ENCODE measurements at regions not wholly inside any gene's neighbourhood (a gene's known extent, or its start where the extent isn't known, plus 50 kb on each side); places are given as distances from the start of the nearest gene placed in this dataset.

GRCh38 chr5:43981556-43981955, 378.6 kb downstream of the NNT start:
- TF ChIP-seq POLR2AphosphoS5 (IDR thresholded peaks at IDR 0.05; ENCODE audit: low read depth, low read length) = no peak
- TF ChIP-seq CTCF (IDR thresholded peaks at IDR 0.05 in 2 of 3, conservative IDR thresholded peaks at IDR 0.05 in 1 of 3; ENCODE audit: borderline replicate concordance in 1 of 3, insufficient read depth in 1 of 3, low read depth in 2 of 3, low read length in 2 of 3) = no peak
